Subcutaneous abdominal adipose tissue (tissue), 5 donors: ENCODE measurements at regions not wholly inside any gene's neighbourhood (a gene's known extent, or its start where the extent isn't known, plus 50 kb on each side); places are given as distances from the start of the nearest gene placed in this dataset.
A peak's percentile ranks its signal among the peaks of the same experiment; 100 is the strongest.
"Not testable (repeated sequence)": the region's sequence is repeated elsewhere in the genome, so short reads cannot be mapped to it uniquely, and the experiment has no call there.

Experiments
- H3K27ac ChIP-seq: one replicate; pipeline ENCODE4 v1.7.0; 2013; ENCODE audit warnings: low read depth, mild to moderate bottlenecking, inconsistent platforms, low read length, moderate library complexity
- H3K27me3 ChIP-seq, 5 donors: one replicate each; pipeline ENCODE4 v1.7.0; 2013; ENCODE audit warnings: low read length in 5 of 5, inconsistent platforms in 1 of 5; ENCODE audit not compliant: control insufficient read depth in 5 of 5, insufficient read depth in 4 of 5
- H3K36me3 ChIP-seq, 5 donors: one replicate each; pipeline ENCODE4 v1.7.0; 2013; ENCODE audit warnings: low read length in 5 of 5; ENCODE audit not compliant: control insufficient read depth in 5 of 5, insufficient read depth in 5 of 5
- H3K4me1 ChIP-seq, 5 donors: one replicate each; pipeline ENCODE4 v1.7.0; 2013; ENCODE audit warnings: low read length in 5 of 5, mild to moderate bottlenecking in 3 of 5, moderate library complexity in 1 of 5; ENCODE audit not compliant: control insufficient read depth in 5 of 5, insufficient read depth in 5 of 5
- H3K4me3 ChIP-seq, 5 donors: one replicate each; pipeline ENCODE4 v1.7.0; 2013; ENCODE audit warnings: low read length in 5 of 5, low read depth in 1 of 5
- H3K9ac ChIP-seq, 5 donors: one replicate each; pipeline ENCODE4 v1.7.0; 2013; ENCODE audit warnings: low read length in 5 of 5, mild to moderate bottlenecking in 4 of 5, moderate library complexity in 3 of 5
- H3K9me3 ChIP-seq, 5 donors: one replicate each; pipeline ENCODE4 v1.7.0; 2013; ENCODE audit warnings: low read length in 5 of 5; ENCODE audit not compliant: control insufficient read depth in 5 of 5
- donor health status: healthy.
- donor health status: healthy.
- donor health status: healthy.
- donor health status: healthy.
- donor health status: healthy.

- Histone ChIP-seq H3K27ac (no peak overlapping the region), H3K9me3 (peaks cover 0 to 2% (median 0%) of the 10 kb centered on the region in 5 donors), H3K27me3 (no peaks in the 10 kb centered on the region), H3K9ac (no peak overlapping the region), H3K4me1 (peaks cover 0 to 3% (median 1%) of the 10 kb centered on the region in 5 donors), H3K4me3 (no peak overlapping the region), H3K36me3 (no peaks in the 10 kb centered on the region)
These were observed 63.7 kb upstream of the GSC start for GRCh38 chr14:94833633-94834032.

GRCh38 chr14:94831085-94831484 lies 61.2 kb upstream of the GSC start:
- Histone ChIP-seq H3K4me3 (no peak overlapping the region), H3K9ac (no peak overlapping the region), H3K27ac (no peak overlapping the region), H3K9me3 (peaks cover 0 to 2% (median 0%) of the 10 kb centered on the region in 5 donors), H3K36me3 (no peaks in the 10 kb centered on the region), H3K4me1 (peaks cover 3 to 18% (median 13%) of the 10 kb centered on the region in 5 donors), H3K27me3 (no peaks in the 10 kb centered on the region)

GRCh38 chr14:94827711-94828447 lies 58.0 kb upstream of the GSC start:
- Histone ChIP-seq H3K9ac (peak overlapping the region in 1 of 5 donors; percentile 6), H3K36me3 (no peaks in the 10 kb centered on the region), H3K9me3 (peaks cover 0 to 7% (median 3%) of the 10 kb centered on the region in 5 donors), H3K4me1 (peaks cover 3 to 18% (median 13%) of the 10 kb centered on the region in 5 donors), H3K27me3 (no peaks in the 10 kb centered on the region), H3K27ac (no peak overlapping the region), H3K4me3 (peak overlapping the region in 2 of 5 donors; percentile 9 to 29)

GRCh38 chr14:94826774-94827173 lies 56.9 kb upstream of the GSC start:
- Histone ChIP-seq H3K27ac (no peak overlapping the region), H3K4me3 (no peak overlapping the region), H3K9me3 (peaks cover 0 to 7% (median 3%) of the 10 kb centered on the region in 5 donors), H3K36me3 (no peaks in the 10 kb centered on the region), H3K27me3 (peaks cover 0 to 3% (median 0%) of the 10 kb centered on the region in 5 donors), H3K9ac (no peak overlapping the region), H3K4me1 (peaks cover 3 to 18% (median 13%) of the 10 kb centered on the region in 5 donors)

- Histone ChIP-seq H3K9ac (no peak overlapping the region), H3K9me3 (peaks cover 0 to 8% (median 6%) of the 10 kb centered on the region in 5 donors), H3K27ac (no peak overlapping the region), H3K4me3 (no peak overlapping the region), H3K36me3 (no peaks in the 10 kb centered on the region), H3K27me3 (peaks cover 0 to 3% (median 0%) of the 10 kb centered on the region in 5 donors), H3K4me1 (peaks cover 0 to 18% (median 13%) of the 10 kb centered on the region in 5 donors)
These were observed 53.8 kb upstream of the GSC start for GRCh38 chr14:94823556-94824341.

GRCh38 chr14:94821705-94822104 lies 51.8 kb upstream of the GSC start:
- H3K4me3 ChIP-seq: no peak overlapping the region
- H3K9ac ChIP-seq: no peak overlapping the region
- no peak overlapping the region for H3K27ac ChIP-seq
- H3K4me1 ChIP-seq: no peaks in the 10 kb centered on the region
- peaks cover 0 to 13% (median 6%) of the 10 kb centered on the region in 5 donors for H3K9me3 ChIP-seq
- H3K36me3 ChIP-seq: no peaks in the 10 kb centered on the region
- H3K27me3 ChIP-seq: peaks cover 0 to 3% (median 0%) of the 10 kb centered on the region in 5 donors

- H3K9ac ChIP-seq, H3K27ac ChIP-seq, H3K4me3 ChIP-seq, H3K4me1 ChIP-seq, H3K36me3 ChIP-seq, H3K27me3 ChIP-seq: not testable (repeated sequence)
- H3K9me3 ChIP-seq: peaks cover 0 to 13% (median 6%) of the 10 kb centered on the region in 5 donors
These were observed 51.0 kb upstream of the GSC start for GRCh38 chr14:94820932-94821331.
